ENCODE measurements at regions not wholly inside any gene's neighbourhood (a gene's known extent, or its start where the extent isn't known, plus 50 kb on each side); places are given as distances from the start of the nearest gene placed in this dataset.
"Not testable (repeated sequence)": the region's sequence is repeated elsewhere in the genome, so short reads cannot be mapped to it uniquely, and the experiment has no call there.

GRCh38 chr7:17046259-17046658, 164.5 kb upstream of the AGR3 start:
- no peak for DNase-seq (ENCODE audit: low read depth in 3 of 3)

DNA sequence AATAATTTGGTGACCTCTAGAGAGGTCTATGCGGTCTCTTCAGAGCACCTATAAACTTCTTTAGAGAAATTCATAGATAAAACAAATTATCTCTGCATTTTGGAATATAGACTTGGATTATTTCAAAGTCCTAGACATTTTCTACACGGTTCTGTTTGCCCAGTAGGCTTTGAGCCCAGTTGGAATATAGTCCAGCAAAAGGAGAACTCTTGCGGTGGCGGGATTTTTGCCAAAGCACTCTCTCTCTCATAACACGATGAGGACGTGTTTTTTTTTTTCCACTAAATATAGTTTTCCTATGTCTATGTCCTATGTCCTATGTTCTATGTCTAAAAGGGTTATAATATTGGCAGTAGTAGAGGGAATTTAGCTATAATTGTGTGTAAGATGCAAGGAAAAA, 164.9 kb upstream of the AGR3 start:
- no peak for DNase-seq (ENCODE audit: low read depth in 3 of 3)

DNA sequence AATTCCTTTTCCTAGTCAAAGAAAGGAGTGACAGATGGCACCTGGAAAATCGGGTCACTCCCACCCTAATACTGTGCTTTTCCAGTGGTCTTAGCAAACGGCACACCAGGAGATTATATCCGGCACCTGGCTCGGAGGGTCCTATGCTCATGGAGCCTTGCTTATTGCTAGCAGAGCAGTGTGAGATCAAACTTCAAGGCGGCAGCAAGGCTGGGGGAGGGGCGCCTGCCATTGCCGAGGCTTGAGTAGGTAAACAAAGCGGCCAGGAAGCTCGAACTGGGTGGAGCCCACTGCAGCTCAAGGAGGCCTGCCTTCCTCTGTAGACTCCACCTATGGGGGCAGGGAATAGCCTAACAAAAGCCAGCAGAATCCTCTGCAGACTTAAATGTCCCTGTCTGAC, 171.4 kb upstream of the AGR3 start:
- not testable (repeated sequence) for DNase-seq (ENCODE audit: low read depth in 3 of 3)

DNA sequence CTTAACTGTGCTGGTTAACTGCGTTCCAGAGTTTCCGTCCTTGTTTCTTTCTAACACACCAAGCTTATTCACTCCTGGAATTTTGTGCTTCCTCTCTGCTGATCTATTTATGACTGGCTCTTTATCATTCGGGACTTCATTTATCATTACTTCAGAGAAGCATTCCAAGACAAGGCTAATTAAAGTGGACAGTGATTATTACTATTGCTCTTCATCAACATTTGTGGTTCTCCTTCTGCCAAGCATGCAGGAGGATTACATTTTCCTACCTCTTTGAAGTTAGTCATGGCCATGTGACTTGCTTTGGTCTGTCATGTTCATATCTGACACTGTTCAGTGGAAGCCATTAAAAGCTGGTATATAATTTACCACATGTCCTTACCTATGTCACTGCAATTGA, 172.4 kb upstream of the AGR3 start:
- no peak for DNase-seq (ENCODE audit: low read depth in 3 of 3)

GRCh38 chr7:17054836-17055235, 173.1 kb upstream of the AGR3 start:
- no peak for DNase-seq (ENCODE audit: low read depth in 3 of 3)

GRCh38 chr7:17055596-17055995, 173.8 kb upstream of the AGR3 start:
- no peak for DNase-seq (ENCODE audit: low read depth in 3 of 3)

DNA sequence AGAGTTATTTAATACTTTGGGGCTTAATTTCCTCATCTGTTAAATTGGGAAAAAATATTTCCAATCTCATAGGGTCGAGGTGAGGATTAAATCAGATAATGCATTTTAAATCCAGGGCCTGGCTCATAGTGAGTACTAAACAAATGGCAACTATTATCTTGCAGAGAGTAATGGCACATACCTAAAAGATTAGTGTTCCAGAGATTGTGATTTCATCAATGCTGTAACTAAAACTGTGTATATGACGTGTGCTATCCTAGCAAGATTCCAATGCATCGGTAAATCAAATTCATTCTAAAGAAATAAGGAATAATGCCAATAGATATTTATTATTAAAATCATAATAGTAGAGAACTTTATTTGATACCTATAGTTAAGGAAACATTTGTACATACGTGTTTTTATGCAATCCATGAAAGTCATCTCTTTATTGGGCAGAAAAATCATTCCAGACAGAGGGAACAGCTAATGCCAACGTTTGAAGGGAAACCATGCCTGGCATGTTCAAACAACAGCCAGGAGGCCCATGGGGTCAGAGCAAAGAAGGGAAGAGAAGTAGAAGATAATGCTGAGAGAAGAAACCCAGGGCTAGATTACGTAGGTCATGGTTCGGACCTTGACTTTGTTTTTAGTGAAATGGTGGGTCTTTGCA, 174.8 kb upstream of the AGR3 start:
- DNase-seq (ENCODE audit: low read depth in 3 of 3) = no peak

- DNase-seq (ENCODE audit: low read depth in 3 of 3) = no peak
Measured at GRCh38 chr7:17057143-17057509, 175.3 kb upstream of the AGR3 start.

DNA sequence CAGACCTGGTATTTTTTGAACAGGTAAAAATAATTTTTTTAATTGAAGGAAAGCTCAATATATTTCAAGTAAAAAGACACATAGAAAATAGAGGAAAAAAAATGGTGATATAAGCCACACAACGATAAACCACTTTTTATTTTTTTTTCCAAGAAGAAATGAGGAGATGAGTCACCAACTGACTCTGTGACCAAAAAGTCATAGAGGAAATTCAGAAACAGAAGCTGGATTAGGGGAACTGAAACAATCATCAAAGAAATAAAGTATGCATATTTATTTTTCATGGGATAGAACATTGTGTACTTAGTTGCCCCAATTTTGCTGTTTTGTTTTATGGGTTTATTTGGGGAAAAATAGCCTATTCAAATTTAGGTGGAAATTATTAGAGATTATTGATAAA, 176.8 kb upstream of the AGR3 start:
- DNase-seq (ENCODE audit: low read depth in 3 of 3) = no peak

DNA sequence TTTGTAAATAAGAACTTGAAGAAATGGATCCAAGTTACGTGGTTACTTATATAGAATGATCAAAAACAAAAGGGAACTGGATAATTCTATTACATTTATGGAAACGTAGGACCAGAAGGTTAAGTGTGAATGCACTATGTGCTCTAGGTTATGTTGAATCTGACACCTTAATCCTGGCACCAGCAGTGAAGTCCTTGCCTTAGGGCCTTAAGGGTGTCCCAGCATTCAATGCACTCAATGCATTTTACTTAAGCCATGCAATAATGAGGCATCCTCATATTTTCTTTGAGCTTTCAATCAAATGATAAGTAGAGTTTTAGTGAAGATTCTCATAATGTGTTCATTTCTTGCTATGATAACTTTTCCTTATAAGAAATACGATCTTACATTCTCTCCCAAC, 178.3 kb upstream of the AGR3 start:
- no peak for DNase-seq (ENCODE audit: low read depth in 3 of 3)

GRCh38 chr7:17061443-17061842, 179.7 kb upstream of the AGR3 start:
- DNase-seq (ENCODE audit: low read depth in 3 of 3) = no peak

- no peak for DNase-seq (ENCODE audit: low read depth in 3 of 3)
Measured at GRCh38 chr7:17062151-17063044, 180.6 kb upstream of the AGR3 start.

- no peak for DNase-seq (ENCODE audit: low read depth in 3 of 3)
Measured at GRCh38 chr7:17063045-17063383, 181.2 kb upstream of the AGR3 start.

DNA sequence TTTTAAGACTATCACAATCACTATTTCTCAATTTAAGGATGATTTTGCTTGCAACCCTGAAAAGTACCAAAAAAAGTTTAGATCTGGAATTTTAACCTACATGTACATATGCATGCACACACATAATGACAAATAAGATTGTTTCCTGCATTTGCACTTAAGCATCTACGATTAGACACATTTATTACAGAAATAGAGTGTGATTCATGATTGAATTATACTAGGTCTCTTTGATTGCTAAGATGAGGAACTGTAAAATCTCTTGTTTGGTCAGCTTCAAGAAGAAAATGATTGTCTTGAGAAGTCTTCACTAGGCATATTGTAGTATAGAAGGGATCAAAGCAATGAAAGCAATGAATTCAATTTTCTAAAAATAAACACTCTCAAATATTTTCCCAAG, 185.9 kb upstream of the AGR3 start:
- no peak for DNase-seq (ENCODE audit: low read depth in 3 of 3)

GRCh38 chr7:17069146-17069545, 187.4 kb upstream of the AGR3 start:
- no peak for DNase-seq (ENCODE audit: low read depth in 3 of 3)

- no peak for DNase-seq (ENCODE audit: low read depth in 3 of 3)
Measured at GRCh38 chr7:17070231-17070708, 188.5 kb upstream of the AGR3 start.

DNA sequence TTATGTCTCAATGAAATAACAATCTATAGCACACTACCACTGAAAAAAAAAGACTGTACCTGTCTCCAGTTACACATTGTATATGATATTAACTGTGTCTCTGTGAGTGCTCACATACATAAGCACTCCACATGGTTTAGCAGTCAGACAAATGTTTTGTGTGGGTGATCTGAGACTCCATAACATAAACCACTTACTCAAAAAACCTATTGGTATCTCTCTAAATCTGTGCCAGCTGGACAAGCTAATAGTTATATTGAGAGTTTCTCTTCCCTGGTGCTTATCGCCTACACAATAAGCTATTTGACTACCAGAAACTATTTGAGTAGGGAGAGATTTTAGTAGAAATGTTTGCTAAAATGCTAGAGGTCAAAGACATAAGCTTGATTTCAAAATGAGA, 190.1 kb upstream of the AGR3 start:
- DNase-seq (ENCODE audit: low read depth in 3 of 3) = no peak

GRCh38 chr7:17075601-17076255, 193.9 kb upstream of the AGR3 start:
- no peak for DNase-seq (ENCODE audit: low read depth in 3 of 3)

GRCh38 chr7:17078298-17078697, 196.5 kb upstream of the AGR3 start:
- DNase-seq (ENCODE audit: low read depth in 3 of 3) = no peak

DNA sequence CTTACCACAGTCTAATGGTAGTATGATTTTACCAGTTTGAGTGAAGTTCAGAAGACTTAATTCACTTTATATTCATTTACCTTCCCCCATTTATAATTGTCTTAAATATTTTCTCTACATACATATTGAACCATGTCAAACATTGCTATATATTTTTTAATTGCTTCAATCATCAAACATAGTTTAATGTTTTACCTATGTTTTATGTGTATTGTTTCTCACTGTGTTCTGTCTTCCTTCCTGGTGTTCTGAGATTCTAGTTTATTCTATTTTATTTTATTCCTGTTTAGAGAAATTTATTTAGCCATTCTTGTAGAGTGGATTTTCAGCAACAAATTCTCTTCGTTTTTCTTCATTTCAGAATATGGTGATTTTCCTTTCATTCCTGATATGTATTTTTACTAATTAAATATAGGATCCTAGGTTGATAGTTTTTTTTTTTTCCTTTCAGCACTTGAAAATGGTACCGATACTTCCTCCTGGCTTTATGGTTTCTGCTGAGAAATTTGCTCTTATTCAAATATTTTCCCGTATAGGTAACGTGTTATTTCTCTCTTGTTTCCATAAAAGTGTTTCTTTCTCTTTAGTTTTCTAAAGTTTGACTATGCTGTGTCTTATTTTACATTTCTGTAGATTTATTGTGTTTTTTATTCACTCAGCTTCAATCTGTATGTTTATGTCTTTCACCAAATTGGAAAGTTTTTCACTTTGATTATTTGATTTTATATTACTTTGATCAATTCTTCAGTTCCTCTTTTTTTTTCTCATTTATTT, 201.8 kb upstream of the AGR3 start:
- no peak for DNase-seq (ENCODE audit: low read depth in 3 of 3)

DNA sequence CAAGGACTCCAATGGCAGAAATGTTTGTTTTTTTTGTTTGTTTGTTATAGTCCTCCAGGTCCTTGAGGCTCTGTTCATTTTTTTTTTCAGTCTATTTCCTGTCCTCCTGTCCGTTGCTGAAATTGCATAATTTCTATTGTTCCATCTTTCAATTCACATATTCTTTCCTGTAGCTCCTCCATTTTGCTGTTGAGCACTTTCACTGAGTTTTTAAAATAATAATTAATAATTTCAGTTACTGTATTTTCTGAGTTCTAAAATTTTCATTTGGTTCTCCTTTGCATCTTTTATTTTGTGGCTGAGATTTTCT, 202.3 kb upstream of the AGR3 start:
- no peak for DNase-seq (ENCODE audit: low read depth in 3 of 3)

- no peak for DNase-seq (ENCODE audit: low read depth in 3 of 3)
Measured at GRCh38 chr7:17085186-17085585, 203.4 kb upstream of the AGR3 start.

Measured in stimulated activated CD4-positive, alpha-beta T cell treated with anti-CD3 and anti-CD28 coated beads, TNF-alpha, amount 100 ng/mL, for 4 hours (primary cell).